ENCODE measurements at regions not wholly inside any gene's neighbourhood (a gene's known extent, or its start where the extent isn't known, plus 50 kb on each side); places are given as distances from the start of the nearest gene placed in this dataset.

DNA sequence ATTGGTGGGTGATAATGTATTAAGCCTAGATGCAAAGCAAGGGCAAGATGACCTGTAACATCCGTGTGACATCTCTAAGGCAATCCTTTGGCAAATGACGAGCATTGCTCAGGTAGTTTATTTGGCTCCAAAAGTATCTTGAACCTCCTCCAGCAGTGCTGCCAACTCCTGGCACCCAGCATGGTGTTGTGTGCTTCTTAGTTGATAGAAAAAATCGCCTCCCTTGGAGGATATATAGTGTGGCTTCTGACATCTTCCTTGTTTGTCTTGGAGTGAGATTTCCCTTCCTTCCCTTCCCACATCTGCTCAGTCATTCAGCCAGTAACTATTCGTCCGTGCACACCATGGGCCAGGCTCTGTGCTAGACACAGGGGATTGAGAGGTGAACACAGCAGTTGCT, 121.8 kb downstream of the TOMM20 start:
- TF ChIP-seq, protein P1, sequence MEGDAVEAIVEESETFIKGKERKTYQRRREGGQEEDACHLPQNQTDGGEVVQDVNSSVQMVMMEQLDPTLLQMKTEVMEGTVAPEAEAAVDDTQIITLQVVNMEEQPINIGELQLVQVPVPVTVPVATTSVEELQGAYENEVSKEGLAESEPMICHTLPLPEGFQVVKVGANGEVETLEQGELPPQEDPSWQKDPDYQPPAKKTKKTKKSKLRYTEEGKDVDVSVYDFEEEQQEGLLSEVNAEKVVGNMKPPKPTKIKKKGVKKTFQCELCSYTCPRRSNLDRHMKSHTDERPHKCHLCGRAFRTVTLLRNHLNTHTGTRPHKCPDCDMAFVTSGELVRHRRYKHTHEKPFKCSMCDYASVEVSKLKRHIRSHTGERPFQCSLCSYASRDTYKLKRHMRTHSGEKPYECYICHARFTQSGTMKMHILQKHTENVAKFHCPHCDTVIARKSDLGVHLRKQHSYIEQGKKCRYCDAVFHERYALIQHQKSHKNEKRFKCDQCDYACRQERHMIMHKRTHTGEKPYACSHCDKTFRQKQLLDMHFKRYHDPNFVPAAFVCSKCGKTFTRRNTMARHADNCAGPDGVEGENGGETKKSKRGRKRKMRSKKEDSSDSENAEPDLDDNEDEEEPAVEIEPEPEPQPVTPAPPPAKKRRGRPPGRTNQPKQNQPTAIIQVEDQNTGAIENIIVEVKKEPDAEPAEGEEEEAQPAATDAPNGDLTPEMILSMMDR (conservative IDR thresholded peaks at IDR 0.05; ENCODE audit: control insufficient read depth, insufficient read depth, low read depth, low read length): no peak
- H3K4me3 ChIP-seq (ENCODE audit: control insufficient read depth, low read depth, low read length): no peak overlapping the region

DNA sequence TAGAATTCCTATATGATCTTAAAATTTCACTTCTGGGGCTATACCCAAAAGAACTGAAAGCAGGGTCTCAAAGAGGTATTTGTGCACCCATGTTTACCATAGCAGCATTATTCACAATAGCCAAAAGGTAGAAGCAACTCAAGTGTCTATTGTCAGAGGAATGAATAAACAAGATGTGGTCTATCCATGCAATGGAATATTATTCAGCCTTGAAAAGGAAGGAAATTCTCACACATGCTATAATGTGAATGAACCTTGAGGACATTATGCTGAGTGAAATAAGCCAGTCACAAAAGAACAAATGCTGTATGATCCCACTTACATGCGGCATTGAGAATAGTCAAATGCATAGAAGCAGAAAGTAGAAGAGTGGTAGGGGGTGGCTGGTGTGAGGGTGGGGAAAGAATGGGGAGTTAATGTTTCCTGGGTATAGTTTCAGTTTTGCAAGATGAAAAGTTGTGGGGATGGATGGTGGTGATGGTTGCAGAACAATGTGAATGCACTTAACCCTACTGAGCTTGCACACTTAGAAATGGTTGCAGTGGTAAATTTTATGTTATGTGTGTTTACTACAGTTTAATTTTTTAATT, 122.4 kb downstream of the TOMM20 start:
- no peak for DNase-seq (ENCODE audit: low read depth)
- TF ChIP-seq, protein P1 (conservative IDR thresholded peaks at IDR 0.05; ENCODE audit: control insufficient read depth, insufficient read depth, low read depth, low read length): no peak
- H3K4me3 ChIP-seq (ENCODE audit: control insufficient read depth, low read depth, low read length): no peak overlapping the region

More for the DNA sequence above, 121.8 kb downstream of the TOMM20 start:
- DNase-seq (ENCODE audit: low read depth): no peak

DNA sequence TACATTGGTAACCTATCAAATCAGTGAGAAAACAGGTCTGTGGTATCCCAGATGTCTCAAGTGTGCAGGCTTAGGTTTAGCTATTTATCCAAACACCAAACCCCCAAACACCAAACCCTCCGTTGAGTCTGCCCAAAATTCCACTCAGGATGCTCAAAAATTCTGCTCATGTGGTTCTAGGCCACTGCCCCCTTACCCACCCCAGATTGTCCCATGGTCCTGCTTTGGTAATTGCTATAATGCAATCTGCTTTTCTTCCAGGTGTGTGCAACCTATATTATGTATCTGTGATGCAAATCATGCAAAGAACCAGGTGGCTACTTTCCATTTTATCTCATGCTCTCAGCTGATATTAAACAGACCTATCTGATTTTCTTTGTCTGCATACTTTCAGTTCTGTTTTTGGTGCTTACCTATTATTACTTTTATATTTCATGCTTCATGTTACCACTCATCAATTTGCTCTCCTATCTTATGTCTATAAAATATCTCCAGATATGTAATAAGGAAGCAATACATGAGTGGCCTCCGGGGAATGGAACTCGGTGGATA, 123.7 kb downstream of the TOMM20 start:
- H3K4me3 ChIP-seq (ENCODE audit: control insufficient read depth, low read depth, low read length): no peak overlapping the region
- no peak for DNase-seq (ENCODE audit: low read depth)
- TF ChIP-seq, protein P1 (conservative IDR thresholded peaks at IDR 0.05; ENCODE audit: control insufficient read depth, insufficient read depth, low read depth, low read length): no peak

GRCh38 chr1:235004276-235004675, 124.4 kb downstream of the TOMM20 start:
- TF ChIP-seq, protein P1 (conservative IDR thresholded peaks at IDR 0.05; ENCODE audit: control insufficient read depth, insufficient read depth, low read depth, low read length): no peak
- H3K4me3 ChIP-seq (ENCODE audit: control insufficient read depth, low read depth, low read length): no peak overlapping the region
- no peak for DNase-seq (ENCODE audit: low read depth)

- TF ChIP-seq, protein P1 (conservative IDR thresholded peaks at IDR 0.05; ENCODE audit: control insufficient read depth, insufficient read depth, low read depth, low read length): no peak
- no peak for DNase-seq (ENCODE audit: low read depth)
- H3K4me3 ChIP-seq (ENCODE audit: control insufficient read depth, low read depth, low read length): no peak overlapping the region
Observed at GRCh38 chr1:235002706-235003300, 125.8 kb downstream of the TOMM20 start.

DNA sequence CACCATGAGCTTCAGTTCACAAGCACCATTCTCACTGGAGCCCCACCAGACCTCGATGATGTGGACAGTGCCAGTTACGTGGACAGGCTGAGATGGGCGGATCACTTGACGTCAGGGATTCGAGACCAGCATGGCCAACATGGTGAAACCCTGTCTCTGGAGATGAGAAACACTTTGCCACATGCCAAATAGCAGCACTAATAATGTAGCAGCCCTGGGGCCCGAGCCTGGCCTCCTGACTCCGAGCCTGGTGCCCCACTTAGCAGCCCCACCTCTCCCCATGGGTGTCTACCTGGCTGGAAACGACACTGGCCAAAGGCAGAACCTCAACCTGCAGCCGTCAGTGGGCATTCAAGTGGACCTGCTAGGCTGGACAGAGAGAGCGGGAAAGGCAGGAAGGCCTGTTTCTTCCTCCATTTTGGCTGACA, 129.1 kb downstream of the TOMM20 start:
- TF ChIP-seq, protein P1 (conservative IDR thresholded peaks at IDR 0.05; ENCODE audit: control insufficient read depth, insufficient read depth, low read depth, low read length): no peak
- no peak for DNase-seq (ENCODE audit: low read depth)
- no peak overlapping the region for H3K4me3 ChIP-seq (ENCODE audit: control insufficient read depth, low read depth, low read length)

Data from fibroblast of mammary gland (primary cell).